ENCODE measurements at regions not wholly inside any gene's neighbourhood (a gene's known extent, or its start where the extent isn't known, plus 50 kb on each side); places are given as distances from the start of the nearest gene placed in this dataset.

DNA sequence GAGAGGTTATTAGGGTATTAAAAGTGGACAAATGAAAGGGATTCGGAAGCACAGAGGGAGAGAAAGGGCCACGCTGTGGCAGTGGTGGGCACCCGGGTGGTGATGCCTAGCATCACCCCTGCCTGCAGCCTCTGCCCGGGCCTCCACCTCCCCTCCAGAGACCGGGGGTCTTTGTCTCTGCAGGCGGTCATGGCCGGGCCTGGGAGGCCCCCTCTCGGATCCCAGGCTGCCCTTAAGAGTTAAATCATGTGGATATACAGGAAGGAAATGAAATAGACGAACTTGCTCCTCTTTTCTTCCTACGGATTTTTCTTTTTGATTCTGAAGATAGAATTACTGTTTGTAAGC is 319.6 kb downstream of the ZNF536 start:
- no peak for DNase-seq

GRCh38 chr19:30690935-30691818 is 319.0 kb downstream of the ZNF536 start:
- H3K27me3 Mint-ChIP-seq (ENCODE audit: insufficient read depth): no peaks in the 10 kb centered on the region
- Histone ChIP-seq H3K36me3 (ENCODE audit: control insufficient read depth, insufficient read depth, low read length) (no peaks in the 10 kb centered on the region), H3K9me3 (ENCODE audit: control insufficient read depth, low read length) (no peaks in the 10 kb centered on the region), H3K9ac (ENCODE audit: extremely low read depth, low read length, poor library complexity, severe bottlenecking) (peak overlapping the region; percentile 50), H3K27ac (ENCODE audit: low read depth, low read length) (peak overlapping the region; percentile 64), H3K27me3 (ENCODE audit: control insufficient read depth, insufficient read depth, low read length, poor library complexity, severe bottlenecking) (no peaks in the 10 kb centered on the region), H3K4me1 (ENCODE audit: control insufficient read depth, insufficient read depth, low read length) (peaks cover 18% of the 10 kb centered on the region), H3K4me3 (ENCODE audit: low read length) (peak overlapping the region; percentile 34)
- DNase-seq: peak; percentile 72
- peaks cover 66% of the 10 kb centered on the region for H3K4me1 Mint-ChIP-seq
- H3K4me3 Mint-ChIP-seq: peak overlapping the region; percentile 46
- H3K36me3 Mint-ChIP-seq (ENCODE audit: low read depth): no peaks in the 10 kb centered on the region
- H3K9me3 Mint-ChIP-seq: no peaks in the 10 kb centered on the region
- WGBS, 2 experiments (ENCODE audit: insufficient coverage in 1 of 2, insufficient read length in 1 of 2): 32 to 43% methylated on average over 11 to 22 of the region's 22 CpGs
- TF ChIP-seq CTCF (conservative IDR thresholded peaks at IDR 0.05): no peak
- peak overlapping the region; percentile 89 for H3K27ac Mint-ChIP-seq

More for the DNA sequence above, 319.6 kb downstream of the ZNF536 start:
- peak overlapping the region; percentile 50 for H3K9ac ChIP-seq (ENCODE audit: extremely low read depth, low read length, poor library complexity, severe bottlenecking)
- 78 to 83% methylated on average over 5 to 10 of the region's 10 CpGs for WGBS, 2 experiments (ENCODE audit: insufficient coverage in 1 of 2, insufficient read length in 1 of 2)
- no peaks in the 10 kb centered on the region for H3K9me3 ChIP-seq (ENCODE audit: control insufficient read depth, low read length)
- Mint-ChIP-seq H3K27ac (peak overlapping the region; percentile 89), H3K9me3 (no peaks in the 10 kb centered on the region), H3K27me3 (ENCODE audit: insufficient read depth) (no peaks in the 10 kb centered on the region), H3K4me3 (peak overlapping the region; percentile 46), H3K36me3 (ENCODE audit: low read depth) (no peaks in the 10 kb centered on the region), H3K4me1 (peaks cover 66% of the 10 kb centered on the region)
- H3K36me3 ChIP-seq (ENCODE audit: control insufficient read depth, insufficient read depth, low read length): no peaks in the 10 kb centered on the region
- H3K4me1 ChIP-seq (ENCODE audit: control insufficient read depth, insufficient read depth, low read length): peaks cover 18% of the 10 kb centered on the region
- H3K27me3 ChIP-seq (ENCODE audit: control insufficient read depth, insufficient read depth, low read length, poor library complexity, severe bottlenecking): no peaks in the 10 kb centered on the region
- H3K27ac ChIP-seq (ENCODE audit: low read depth, low read length): no peak overlapping the region
- H3K4me3 ChIP-seq (ENCODE audit: low read length): peak overlapping the region; percentile 34
- no peak for TF ChIP-seq CTCF (conservative IDR thresholded peaks at IDR 0.05)

DNA sequence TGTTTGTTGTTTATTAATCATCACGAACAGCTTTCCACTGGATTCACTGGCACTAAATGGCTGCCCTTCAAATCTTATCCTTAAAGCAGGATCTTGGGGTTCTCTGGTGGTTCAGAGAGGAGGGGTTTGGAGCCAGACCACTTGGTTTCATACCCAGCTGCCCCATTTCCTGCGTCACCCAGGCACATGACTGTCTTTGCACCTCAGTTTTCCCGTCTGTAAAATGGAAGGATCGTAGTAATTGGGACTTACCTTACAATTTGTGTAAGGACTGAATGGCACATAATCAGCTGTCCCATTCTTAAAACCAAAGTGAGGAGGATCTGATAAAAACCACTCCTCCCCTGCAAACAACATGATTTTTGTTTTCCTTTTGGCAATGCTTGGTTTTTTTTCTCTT is 318.3 kb downstream of the ZNF536 start:
- peak overlapping the region; percentile 89 for H3K27ac Mint-ChIP-seq
- 90 to 95% methylated on average over 3 to 4 of the region's 4 CpGs for WGBS, 2 experiments (ENCODE audit: insufficient coverage in 1 of 2, insufficient read length in 1 of 2)
- Histone ChIP-seq H3K9me3 (ENCODE audit: control insufficient read depth, low read length) (no peaks in the 10 kb centered on the region), H3K36me3 (ENCODE audit: control insufficient read depth, insufficient read depth, low read length) (no peaks in the 10 kb centered on the region), H3K27ac (ENCODE audit: low read depth, low read length) (no peak overlapping the region), H3K4me1 (ENCODE audit: control insufficient read depth, insufficient read depth, low read length) (peaks cover 18% of the 10 kb centered on the region), H3K27me3 (ENCODE audit: control insufficient read depth, insufficient read depth, low read length, poor library complexity, severe bottlenecking) (no peaks in the 10 kb centered on the region), H3K4me3 (ENCODE audit: low read length) (peak overlapping the region; percentile 34), H3K9ac (ENCODE audit: extremely low read depth, low read length, poor library complexity, severe bottlenecking) (peak overlapping the region; percentile 50)
- no peak for TF ChIP-seq CTCF (conservative IDR thresholded peaks at IDR 0.05)
- peaks cover 68% of the 10 kb centered on the region for H3K4me1 Mint-ChIP-seq
- no peaks in the 10 kb centered on the region for H3K27me3 Mint-ChIP-seq (ENCODE audit: insufficient read depth)
- H3K36me3 Mint-ChIP-seq (ENCODE audit: low read depth): no peaks in the 10 kb centered on the region
- H3K4me3 Mint-ChIP-seq: peak overlapping the region; percentile 46
- no peak for DNase-seq
- H3K9me3 Mint-ChIP-seq: no peaks in the 10 kb centered on the region

Measured in endodermal cell (in vitro differentiated cells).